ENCODE measurements at regions not wholly inside any gene's neighbourhood (a gene's known extent, or its start where the extent isn't known, plus 50 kb on each side); places are given as distances from the start of the nearest gene placed in this dataset.
"Not testable (repeated sequence)": the region's sequence is repeated elsewhere in the genome, so short reads cannot be mapped to it uniquely, and the experiment has no call there.

DNA sequence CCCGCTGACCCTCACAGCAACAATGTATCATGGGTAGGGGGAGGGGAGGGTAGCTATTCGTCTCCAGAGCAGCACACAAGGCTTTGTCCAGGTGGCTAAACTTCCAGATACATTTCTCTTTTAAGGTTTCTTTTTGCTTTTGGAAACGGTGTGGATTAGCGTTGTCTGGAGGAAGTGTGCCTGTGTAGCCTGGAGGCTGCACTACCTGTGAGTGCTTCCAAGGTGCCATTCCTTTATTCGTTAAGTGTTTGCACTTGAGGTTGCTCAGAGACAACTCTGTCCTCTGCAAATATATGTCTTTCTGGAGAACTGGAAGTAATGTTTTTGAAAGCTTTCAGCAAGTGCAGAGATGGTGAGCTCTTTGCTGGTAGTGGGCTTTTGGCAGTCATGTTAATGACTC is 53.1 kb downstream of the HSFY1 start:
- H3K4me3 ChIP-seq; H3K36me3 ChIP-seq; H3K9me3 ChIP-seq; intact Hi-C loops (cut with DNase I); H3K27me3 ChIP-seq; DNase-seq; H3K27ac ChIP-seq; H3K4me1 ChIP-seq: not testable (repeated sequence)
- no CpG with 5 or more reads among the region's 5 CpGs for WGBS, 2 donors

GRCh38 chrY:18601287-18601686 is 54.8 kb downstream of the HSFY1 start:
- DNase-seq; H3K27ac ChIP-seq; intact Hi-C loops (cut with DNase I); H3K4me3 ChIP-seq; H3K27me3 ChIP-seq; H3K36me3 ChIP-seq; H3K9me3 ChIP-seq; H3K4me1 ChIP-seq: not testable (repeated sequence)
- WGBS, 2 donors = no CpG with 5 or more reads among the region's 2 CpGs

DNA sequence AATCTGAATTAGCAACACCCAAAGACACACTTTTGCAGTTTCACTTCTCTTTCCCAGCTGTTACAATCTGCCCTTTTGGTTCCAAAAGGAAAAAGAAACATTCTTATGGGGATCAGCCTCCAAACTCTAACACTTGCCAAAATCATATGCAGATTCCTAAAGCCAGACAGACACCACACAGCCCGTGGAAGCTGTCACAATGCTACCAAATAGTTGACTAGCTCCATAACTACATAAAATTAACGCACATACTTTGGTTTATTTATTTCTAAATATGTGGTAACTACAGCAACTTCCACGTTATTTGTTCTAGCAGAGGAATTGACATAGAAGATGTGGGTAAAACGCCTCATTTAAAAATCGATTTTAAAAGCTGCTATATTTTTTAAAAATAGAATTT is 59.7 kb downstream of the HSFY1 start:
- H3K4me3 ChIP-seq; intact Hi-C loops (cut with DNase I); H3K36me3 ChIP-seq; H3K9me3 ChIP-seq; H3K27me3 ChIP-seq; H3K27ac ChIP-seq; DNase-seq; H3K4me1 ChIP-seq: not testable (repeated sequence)
- no CpG with 5 or more reads among the region's 5 CpGs for WGBS, 2 donors

GRCh38 chrY:18608205-18608604 is 61.7 kb downstream of the HSFY1 start:
- not testable (repeated sequence) for H3K4me3 ChIP-seq, H3K4me1 ChIP-seq

DNA sequence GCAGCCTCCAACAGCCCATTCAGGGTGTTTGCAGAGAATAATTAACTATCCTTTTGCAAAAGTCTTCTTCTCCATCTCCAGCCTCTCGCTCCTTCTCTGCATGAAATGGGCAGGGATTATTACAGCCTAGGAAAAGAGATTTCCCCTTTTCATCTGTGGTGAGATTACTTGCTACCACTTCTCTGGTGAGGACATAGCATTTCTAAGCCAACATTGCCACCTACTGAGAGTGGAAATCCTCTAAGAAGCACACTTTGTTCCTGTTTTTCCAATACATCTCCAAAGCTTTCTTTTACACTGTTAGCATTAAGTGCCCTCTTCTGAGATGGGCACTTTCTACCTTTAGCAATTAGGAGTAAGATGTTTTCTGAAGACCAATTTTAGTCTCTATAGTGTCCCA is 69.3 kb downstream of the HSFY1 start:
- H3K9me3 ChIP-seq; H3K4me3 ChIP-seq; DNase-seq; H3K27ac ChIP-seq; H3K27me3 ChIP-seq; H3K36me3 ChIP-seq; intact Hi-C loops (cut with DNase I); H3K4me1 ChIP-seq: not testable (repeated sequence)
- WGBS, 2 donors = no CpG with 5 or more reads among the region's 1 CpG

More at GRCh38 chrY:18608205-18608604, 61.7 kb downstream of the HSFY1 start:
- H3K9me3 ChIP-seq; DNase-seq; intact Hi-C loops (cut with DNase I); H3K36me3 ChIP-seq; H3K27ac ChIP-seq; H3K27me3 ChIP-seq: not testable (repeated sequence)
- no CpG with 5 or more reads among the region's 4 CpGs for WGBS, 2 donors

- H3K36me3 ChIP-seq; H3K4me3 ChIP-seq; H3K27me3 ChIP-seq; DNase-seq; intact Hi-C loops (cut with DNase I); H3K27ac ChIP-seq; H3K9me3 ChIP-seq; H3K4me1 ChIP-seq: not testable (repeated sequence)
- no CpG with 5 or more reads among the region's 9 CpGs for WGBS, 2 donors
These were observed 83.4 kb downstream of the HSFY1 start for GRCh38 chrY:18629805-18630516.

DNA sequence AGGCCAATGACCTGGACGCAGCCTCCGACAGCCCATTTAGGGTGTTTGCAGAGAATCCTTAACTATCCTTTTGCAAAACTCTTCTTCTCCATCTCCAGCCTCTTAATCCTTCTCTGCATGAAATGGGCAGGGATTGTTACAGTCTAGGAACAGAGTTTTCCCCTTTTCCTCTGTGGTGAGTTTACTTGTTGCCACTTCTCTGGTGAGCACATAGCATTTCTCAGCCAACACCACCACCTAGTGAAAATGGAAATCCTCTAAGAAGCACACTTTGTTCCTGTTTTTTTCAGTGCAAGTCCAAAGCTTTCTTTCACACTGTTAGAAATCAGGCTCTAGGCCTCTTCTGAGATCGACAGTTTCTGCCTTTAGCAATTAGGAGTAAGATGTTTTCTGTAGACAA is 84.1 kb downstream of the HSFY1 start:
- H3K36me3 ChIP-seq; H3K4me1 ChIP-seq; intact Hi-C loops (cut with DNase I); H3K27me3 ChIP-seq; H3K9me3 ChIP-seq; H3K4me3 ChIP-seq; DNase-seq; H3K27ac ChIP-seq: not testable (repeated sequence)
- no CpG with 5 or more reads among the region's 3 CpGs for WGBS, 2 donors

DNA sequence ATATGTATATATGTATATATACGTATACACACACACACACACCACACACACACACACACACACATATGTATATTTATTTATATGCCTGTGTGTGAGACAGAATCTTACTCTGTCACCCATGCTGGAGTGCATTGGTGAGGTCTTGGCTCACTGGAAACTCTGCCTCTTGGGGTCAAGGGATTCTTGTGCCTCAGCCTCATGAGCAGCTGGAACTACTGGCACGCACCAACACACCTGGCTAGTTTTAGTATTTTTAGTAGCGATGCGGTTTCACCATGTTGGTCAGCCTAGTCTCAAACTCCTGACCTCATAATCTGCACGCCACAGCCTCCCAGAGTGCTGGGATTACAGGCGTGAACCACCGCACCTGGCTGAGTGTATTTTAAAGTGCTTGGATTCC is 85.1 kb downstream of the HSFY1 start:
- DNase-seq; H3K36me3 ChIP-seq; intact Hi-C loops (cut with DNase I); H3K27me3 ChIP-seq; H3K4me1 ChIP-seq; H3K9me3 ChIP-seq; H3K27ac ChIP-seq; H3K4me3 ChIP-seq: not testable (repeated sequence)
- no CpG with 5 or more reads among the region's 7 CpGs for WGBS, 2 donors

- no peaks in the 10 kb centered on the region for H3K9me3 ChIP-seq
- no peak overlapping the region for H3K27ac ChIP-seq
- no peak for TF ChIP-seq POLR2A (IDR thresholded peaks at IDR 0.05)
- TF ChIP-seq, protein P1, sequence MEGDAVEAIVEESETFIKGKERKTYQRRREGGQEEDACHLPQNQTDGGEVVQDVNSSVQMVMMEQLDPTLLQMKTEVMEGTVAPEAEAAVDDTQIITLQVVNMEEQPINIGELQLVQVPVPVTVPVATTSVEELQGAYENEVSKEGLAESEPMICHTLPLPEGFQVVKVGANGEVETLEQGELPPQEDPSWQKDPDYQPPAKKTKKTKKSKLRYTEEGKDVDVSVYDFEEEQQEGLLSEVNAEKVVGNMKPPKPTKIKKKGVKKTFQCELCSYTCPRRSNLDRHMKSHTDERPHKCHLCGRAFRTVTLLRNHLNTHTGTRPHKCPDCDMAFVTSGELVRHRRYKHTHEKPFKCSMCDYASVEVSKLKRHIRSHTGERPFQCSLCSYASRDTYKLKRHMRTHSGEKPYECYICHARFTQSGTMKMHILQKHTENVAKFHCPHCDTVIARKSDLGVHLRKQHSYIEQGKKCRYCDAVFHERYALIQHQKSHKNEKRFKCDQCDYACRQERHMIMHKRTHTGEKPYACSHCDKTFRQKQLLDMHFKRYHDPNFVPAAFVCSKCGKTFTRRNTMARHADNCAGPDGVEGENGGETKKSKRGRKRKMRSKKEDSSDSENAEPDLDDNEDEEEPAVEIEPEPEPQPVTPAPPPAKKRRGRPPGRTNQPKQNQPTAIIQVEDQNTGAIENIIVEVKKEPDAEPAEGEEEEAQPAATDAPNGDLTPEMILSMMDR (IDR thresholded peaks at IDR 0.05) = no peak
- H3K36me3 ChIP-seq = no peaks in the 10 kb centered on the region
- H3K4me1 ChIP-seq = no peaks in the 10 kb centered on the region
- intact Hi-C loops (cut with DNase I) = no loop called here
- DNase-seq = no peak
- 100% methylated on average over 2 of the region's 2 CpGs; no CpG with 5 or more reads in 1 of the 2 donors for WGBS, 2 donors
- no peak overlapping the region for H3K4me3 ChIP-seq
- no peaks in the 10 kb centered on the region for H3K27me3 ChIP-seq
These were observed 104.2 kb downstream of the HSFY1 start for GRCh38 chrY:18650746-18651145.

Measured in esophagus squamous epithelium (tissue), 5 donors.